Keratinocyte (primary cell): ENCODE measurements at regions not wholly inside any gene's neighbourhood (a gene's known extent, or its start where the extent isn't known, plus 50 kb on each side); places are given as distances from the start of the nearest gene placed in this dataset.

Experiments
- DNase-seq: peaks from one replicate; pipeline ENCODE4 v3.0.0-alpha.2; 2011; ENCODE audit warnings: low read depth, missing footprints, low spot score
- FAIRE-seq: peaks from 2 replicates; lab custom pipeline; 2011; peaks lifted over from hg19 to GRCh38; lab: Jason Lieb, UNC
- H2AFZ ChIP-seq: 2 replicates; pipeline ENCODE4 v1.6.0; 2012; ENCODE audit warnings: low read length, control low read depth, inconsistent platforms; ENCODE audit not compliant: control insufficient read depth
- H3K27ac ChIP-seq: 2 replicates; pipeline ENCODE4 v1.5.1; 2011; ENCODE audit warnings: low read length; ENCODE audit not compliant: control insufficient read depth, insufficient read depth
- H3K27me3 ChIP-seq: 3 replicates; pipeline ENCODE4 v1.6.0; 2011; ENCODE audit warnings: low read length; ENCODE audit not compliant: control insufficient read depth, insufficient read depth; ENCODE audit errors: extremely low read depth
- H3K36me3 ChIP-seq, 2 experiments: 2 replicates in 1 of 2; 3 replicates in 1 of 2; pipeline ENCODE4 v1.5.1; 2011; ENCODE audit warnings: low read length in 2 of 2, mild to moderate bottlenecking in 1 of 2; ENCODE audit not compliant: control insufficient read depth in 2 of 2, insufficient read depth in 2 of 2; ENCODE audit errors: extremely low read depth in 1 of 2
- H3K4me1 ChIP-seq: 3 replicates; pipeline ENCODE4 v1.5.1; 2011; ENCODE audit warnings: low read length; ENCODE audit not compliant: control insufficient read depth, insufficient read depth; ENCODE audit errors: extremely low read depth
- H3K4me2 ChIP-seq: 3 replicates; pipeline ENCODE4 v1.6.0; 2011; ENCODE audit warnings: low read depth, low read length; ENCODE audit not compliant: control insufficient read depth, insufficient read depth; ENCODE audit errors: extremely low read depth
- H3K4me3 ChIP-seq, 3 experiments: fragments of 200-600 bp in 1 of 3; sonication (generic) in 1 of 3; 2 replicates in 2 of 3; 3 replicates in 1 of 3; pipeline ENCODE4 v1.5.1; 2011 to 2016; ENCODE audit warnings: low read length in 3 of 3, mild to moderate bottlenecking in 3 of 3, control low read depth in 2 of 3, inconsistent platforms in 1 of 3, low read depth in 1 of 3, mixed read lengths in 1 of 3, mixed run types in 1 of 3, moderate library complexity in 1 of 3; ENCODE audit not compliant: control insufficient read depth in 2 of 3, insufficient read depth in 2 of 3; ENCODE audit errors: extremely low read depth in 1 of 3
- H3K79me2 ChIP-seq: 2 replicates; pipeline ENCODE4 v1.6.0; 2012; ENCODE audit warnings: low read length; ENCODE audit not compliant: control insufficient read depth, insufficient read depth
- H3K9ac ChIP-seq: 3 replicates; pipeline ENCODE4 v1.6.0; 2011; ENCODE audit warnings: low read length; ENCODE audit not compliant: control insufficient read depth, insufficient read depth; ENCODE audit errors: extremely low read depth
- H3K9me1 ChIP-seq: 3 replicates; pipeline ENCODE4 v1.6.0; 2011; ENCODE audit warnings: low read length; ENCODE audit not compliant: control insufficient read depth, insufficient read depth; ENCODE audit errors: extremely low read depth
- H3K9me3 ChIP-seq: 2 replicates; pipeline ENCODE4 v1.5.1; 2012; ENCODE audit warnings: low read depth, low read length; ENCODE audit not compliant: control insufficient read depth
- H4K20me1 ChIP-seq: 3 replicates; pipeline ENCODE4 v1.6.0; 2011; ENCODE audit warnings: low read length; ENCODE audit not compliant: control insufficient read depth, insufficient read depth; ENCODE audit errors: extremely low read depth
- EZH2 ChIP-seq: IDR thresholded peaks from one replicate; pipeline ENCODE4 v1.6.1; 2012; ENCODE audit warnings: inconsistent platforms, mild to moderate bottlenecking, low read length, moderate library complexity
- dilution Hi-C: fragments of 300-500 bp; cut with MboI; formaldehyde crosslinking; loops from one replicate; pipeline ENCODE4 v1.7.0; 2020; ENCODE audit warnings: low sequenced_read_pairs; ENCODE audit not compliant: extremely low pct_ligation_motif_present
- TF ChIP-seq, protein P1 (sequence below), 3 experiments: IDR thresholded peaks in 1 of 3; conservative IDR thresholded peaks in 1 of 3; optimal IDR thresholded peaks in 1 of 3; 2 replicates in 2 of 3; 3 replicates in 1 of 3; pipeline versions ENCODE3 to v1.5.1; 2011; ENCODE audit warnings: low read length in 3 of 3, mild to moderate bottlenecking in 3 of 3, moderate library complexity in 2 of 3, control low read depth in 1 of 3, inconsistent platforms in 1 of 3; ENCODE audit not compliant: insufficient read depth in 2 of 3; ENCODE audit errors: extremely low read depth in 1 of 3

DNA sequence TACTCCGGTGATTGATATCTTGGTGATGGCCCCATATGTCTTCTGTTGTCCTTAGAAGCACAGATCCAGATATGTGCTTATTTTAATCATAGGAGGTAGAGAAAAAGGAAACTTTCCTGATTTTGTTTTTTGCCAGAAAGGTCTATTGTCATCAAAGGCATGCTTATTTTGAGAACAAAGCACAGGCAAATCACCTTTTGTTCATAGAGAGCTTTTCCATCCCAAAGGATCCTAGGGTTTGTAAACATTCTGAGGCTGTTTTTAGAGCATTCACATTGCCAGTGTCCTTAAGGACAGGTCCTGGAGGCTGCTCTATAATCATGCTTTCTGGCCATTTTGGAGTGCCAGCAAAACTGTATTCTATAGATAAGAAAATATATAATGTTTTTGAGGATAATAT lies 148.5 kb upstream of the SEL1L start:
- Histone ChIP-seq H3K79me2 (no peaks in the 10 kb centered on the region), H3K9me1 (no peaks in the 10 kb centered on the region), H3K27me3 (no peaks in the 10 kb centered on the region), H3K9me3 (no peaks in the 10 kb centered on the region), H2AFZ (no peak overlapping the region), H3K27ac (no peak overlapping the region), H3K4me2 (no peak overlapping the region), H3K36me3 (no peaks in the 10 kb centered on the region), H3K4me3 (no peak overlapping the region), H3K4me1 (no peaks in the 10 kb centered on the region), H4K20me1 (no peaks in the 10 kb centered on the region), H3K9ac (no peak overlapping the region)
- dilution Hi-C loops, result no loop called here
- TF ChIP-seq EZH2, result no peak
- TF ChIP-seq, protein P1, sequence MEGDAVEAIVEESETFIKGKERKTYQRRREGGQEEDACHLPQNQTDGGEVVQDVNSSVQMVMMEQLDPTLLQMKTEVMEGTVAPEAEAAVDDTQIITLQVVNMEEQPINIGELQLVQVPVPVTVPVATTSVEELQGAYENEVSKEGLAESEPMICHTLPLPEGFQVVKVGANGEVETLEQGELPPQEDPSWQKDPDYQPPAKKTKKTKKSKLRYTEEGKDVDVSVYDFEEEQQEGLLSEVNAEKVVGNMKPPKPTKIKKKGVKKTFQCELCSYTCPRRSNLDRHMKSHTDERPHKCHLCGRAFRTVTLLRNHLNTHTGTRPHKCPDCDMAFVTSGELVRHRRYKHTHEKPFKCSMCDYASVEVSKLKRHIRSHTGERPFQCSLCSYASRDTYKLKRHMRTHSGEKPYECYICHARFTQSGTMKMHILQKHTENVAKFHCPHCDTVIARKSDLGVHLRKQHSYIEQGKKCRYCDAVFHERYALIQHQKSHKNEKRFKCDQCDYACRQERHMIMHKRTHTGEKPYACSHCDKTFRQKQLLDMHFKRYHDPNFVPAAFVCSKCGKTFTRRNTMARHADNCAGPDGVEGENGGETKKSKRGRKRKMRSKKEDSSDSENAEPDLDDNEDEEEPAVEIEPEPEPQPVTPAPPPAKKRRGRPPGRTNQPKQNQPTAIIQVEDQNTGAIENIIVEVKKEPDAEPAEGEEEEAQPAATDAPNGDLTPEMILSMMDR (optimal IDR thresholded peaks at IDR 0.05 in 1 of 3, IDR thresholded peaks at IDR 0.05 in 1 of 3, conservative IDR thresholded peaks at IDR 0.05 in 1 of 3; ENCODE audit: extremely low read depth in 1 of 3, insufficient read depth in 2 of 3, low read length in 3 of 3), result no peak
- DNase-seq (no peak), FAIRE-seq (no peak)

DNA sequence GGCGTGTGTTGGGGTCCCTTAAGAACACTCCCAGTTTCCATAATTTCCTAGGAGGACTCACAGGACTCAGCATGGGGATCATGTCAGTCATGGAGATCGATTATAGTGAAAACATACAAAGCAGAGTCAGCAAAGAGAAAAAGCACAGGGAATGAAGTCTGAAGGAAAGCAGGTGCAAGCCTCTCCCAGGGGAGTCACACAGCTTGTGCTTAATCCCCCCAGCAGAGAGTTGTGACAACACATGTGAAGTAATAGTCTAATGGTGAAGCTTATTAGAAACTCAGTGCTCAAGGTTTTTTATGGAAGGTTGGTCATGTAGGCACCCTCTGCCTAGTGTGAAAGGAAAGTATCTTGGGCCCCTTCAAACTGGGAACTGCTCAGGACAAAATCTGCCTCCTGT lies 149.0 kb upstream of the SEL1L start:
- H3K27me3 ChIP-seq, result no peaks in the 10 kb centered on the region
- no peak for DNase-seq
- H4K20me1 ChIP-seq, result no peaks in the 10 kb centered on the region
- H3K36me3 ChIP-seq, result no peaks in the 10 kb centered on the region
- dilution Hi-C loops, result no loop called here
- H3K4me2 ChIP-seq, result no peak overlapping the region
- no peak overlapping the region for H3K4me3 ChIP-seq
- FAIRE-seq, result no peak
- TF ChIP-seq, protein P1 (optimal IDR thresholded peaks at IDR 0.05 in 1 of 3, IDR thresholded peaks at IDR 0.05 in 1 of 3, conservative IDR thresholded peaks at IDR 0.05 in 1 of 3; ENCODE audit: extremely low read depth in 1 of 3, insufficient read depth in 2 of 3, low read length in 3 of 3), result no peak
- no peak for TF ChIP-seq EZH2
- H2AFZ ChIP-seq, result no peak overlapping the region
- no peaks in the 10 kb centered on the region for H3K9me1 ChIP-seq
- no peaks in the 10 kb centered on the region for H3K9me3 ChIP-seq
- no peaks in the 10 kb centered on the region for H3K79me2 ChIP-seq
- H3K9ac ChIP-seq, result no peak overlapping the region
- H3K4me1 ChIP-seq, result no peaks in the 10 kb centered on the region
- H3K27ac ChIP-seq, result no peak overlapping the region
